SK-N-SH (cell line): ENCODE measurements at regions not wholly inside any gene's neighbourhood (a gene's known extent, or its start where the extent isn't known, plus 50 kb on each side); places are given as distances from the start of the nearest gene placed in this dataset.

Experiments used
- FOSL2 ChIP-seq: IDR thresholded peaks from 2 replicates; pipeline ENCODE4 v1.4.0; 2012; ENCODE audit warnings: low read depth, mild to moderate bottlenecking, moderate library complexity, borderline replicate concordance
- MXI1 ChIP-seq: IDR thresholded peaks from 2 replicates; pipeline ENCODE4 v1.6.1; 2012; ENCODE audit warnings: mild to moderate bottlenecking, low read depth, low read length, improper control_type of control experiment
- RAD21 ChIP-seq: IDR thresholded peaks from 2 replicates; pipeline ENCODE4 v1.6.1; 2012; ENCODE audit warnings: mild to moderate bottlenecking, low read length
- TEAD4 ChIP-seq: IDR thresholded peaks from 2 replicates; pipeline ENCODE4 v1.4.0; 2012; ENCODE audit warnings: mild to moderate bottlenecking, borderline replicate concordance; ENCODE audit not compliant: insufficient read depth
- TF ChIP-seq, protein P1 (sequence below): fragments of 200-600 bp; sonication (generic); IDR thresholded peaks from 2 replicates; pipeline ENCODE4 v1.6.1; 2017; ENCODE audit warnings: antibody characterized with exemption, mild to moderate bottlenecking, moderate library complexity

DNA sequence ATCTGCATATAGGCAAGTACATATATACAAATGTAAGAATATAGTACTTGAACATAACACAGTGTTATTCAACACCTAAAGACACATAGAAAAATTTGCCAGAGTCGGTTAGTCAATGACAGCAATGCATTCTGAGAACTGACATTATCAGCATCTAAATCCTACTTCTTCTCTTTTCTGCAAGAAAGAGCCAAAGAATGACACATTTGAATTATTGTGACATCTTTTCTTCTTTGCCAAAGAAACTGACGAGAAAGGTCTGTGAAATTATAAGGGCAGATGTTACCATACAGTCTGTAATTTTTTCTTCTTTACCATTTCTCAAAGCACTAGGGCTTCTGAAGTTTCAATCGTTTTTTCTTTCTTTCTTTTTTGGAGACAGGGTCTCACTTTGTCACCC is 350.9 kb upstream of the NBEA start:
- TF ChIP-seq, protein P1, sequence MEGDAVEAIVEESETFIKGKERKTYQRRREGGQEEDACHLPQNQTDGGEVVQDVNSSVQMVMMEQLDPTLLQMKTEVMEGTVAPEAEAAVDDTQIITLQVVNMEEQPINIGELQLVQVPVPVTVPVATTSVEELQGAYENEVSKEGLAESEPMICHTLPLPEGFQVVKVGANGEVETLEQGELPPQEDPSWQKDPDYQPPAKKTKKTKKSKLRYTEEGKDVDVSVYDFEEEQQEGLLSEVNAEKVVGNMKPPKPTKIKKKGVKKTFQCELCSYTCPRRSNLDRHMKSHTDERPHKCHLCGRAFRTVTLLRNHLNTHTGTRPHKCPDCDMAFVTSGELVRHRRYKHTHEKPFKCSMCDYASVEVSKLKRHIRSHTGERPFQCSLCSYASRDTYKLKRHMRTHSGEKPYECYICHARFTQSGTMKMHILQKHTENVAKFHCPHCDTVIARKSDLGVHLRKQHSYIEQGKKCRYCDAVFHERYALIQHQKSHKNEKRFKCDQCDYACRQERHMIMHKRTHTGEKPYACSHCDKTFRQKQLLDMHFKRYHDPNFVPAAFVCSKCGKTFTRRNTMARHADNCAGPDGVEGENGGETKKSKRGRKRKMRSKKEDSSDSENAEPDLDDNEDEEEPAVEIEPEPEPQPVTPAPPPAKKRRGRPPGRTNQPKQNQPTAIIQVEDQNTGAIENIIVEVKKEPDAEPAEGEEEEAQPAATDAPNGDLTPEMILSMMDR: no peak
- TF ChIP-seq FOSL2 (no peak), MXI1 (no peak), TEAD4 (no peak), RAD21 (no peak)
